SK-N-MC (cell line): ENCODE measurements at regions not wholly inside any gene's neighbourhood (a gene's known extent, or its start where the extent isn't known, plus 50 kb on each side); places are given as distances from the start of the nearest gene placed in this dataset.
A peak's percentile ranks its signal among the peaks of the same experiment; 100 is the strongest.

Source experiments
- DNase-seq: peaks from one replicate; pipeline ENCODE4 v3.0.0-alpha.2; 2011; ENCODE audit warnings: low read depth, low spot score
- H3K27ac ChIP-seq: fragments of 200-600 bp; sonication (generic); 2 replicates; pipeline ENCODE4 v1.5.1; 2016; ENCODE audit warnings: mixed run types
- H3K36me3 ChIP-seq: fragments of 200-600 bp; sonication (generic); 2 replicates; pipeline ENCODE4 v1.6.1; 2017; ENCODE audit warnings: antibody characterized with exemption, low read length, mixed read lengths; ENCODE audit not compliant: insufficient read depth
- H3K4me3 ChIP-seq: fragments of 200-600 bp; sonication (generic); 2 replicates; pipeline ENCODE4 v1.5.1; 2016
- H3K9ac ChIP-seq: fragments of 200-600 bp; sonication (generic); 2 replicates; pipeline ENCODE4 v1.8.0; 2017; ENCODE audit warnings: mixed run types, mixed read lengths; ENCODE audit not compliant: insufficient read length
- H3K9me3 ChIP-seq: fragments of 200-600 bp; sonication (generic); 2 replicates; pipeline ENCODE4 v1.6.1; 2017; ENCODE audit warnings: low read depth, mild to moderate bottlenecking, antibody characterized with exemption, low read length, moderate library complexity, mixed read lengths
- EZH2 ChIP-seq: fragments of 200-600 bp; sonication (generic); IDR thresholded peaks from one replicate; pipeline ENCODE4 v1.6.1; 2017; ENCODE audit warnings: antibody characterized with exemption
- FOXP2 ChIP-seq: optimal IDR thresholded peaks from 2 replicates; pipeline ENCODE3; 2011; ENCODE audit warnings: mild to moderate bottlenecking, moderate library complexity; ENCODE audit not compliant: insufficient read depth; ENCODE audit errors: extremely low read length, control extremely low read depth
- POLR2AphosphoS5 ChIP-seq: IDR thresholded peaks from 2 replicates; pipeline ENCODE4 v1.6.1; 2012; ENCODE audit warnings: mild to moderate bottlenecking, low read depth, low read length, borderline replicate concordance

- Histone ChIP-seq H3K27ac (peak overlapping the region; percentile 81), H3K9ac (no peak overlapping the region), H3K9me3 (no peaks in the 10 kb centered on the region), H3K36me3 (no peaks in the 10 kb centered on the region), H3K4me3 (no peak overlapping the region)
- TF ChIP-seq EZH2 = no peak
- TF ChIP-seq FOXP2 = no peak
- TF ChIP-seq POLR2AphosphoS5 = no peak
- no peak for DNase-seq
These were observed 88.6 kb upstream of the PFKP start for GRCh38 chr10:2978574-2979273.

GRCh38 chr10:2978111-2978510, 89.2 kb upstream of the PFKP start:
- no peaks in the 10 kb centered on the region for H3K9me3 ChIP-seq
- no peaks in the 10 kb centered on the region for H3K36me3 ChIP-seq
- H3K9ac ChIP-seq = no peak overlapping the region
- no peak overlapping the region for H3K4me3 ChIP-seq
- peak; percentile 62 for DNase-seq
- peak overlapping the region; percentile 81 for H3K27ac ChIP-seq
- no peak for TF ChIP-seq POLR2AphosphoS5
- TF ChIP-seq EZH2 = no peak
- TF ChIP-seq FOXP2 = no peak

GRCh38 chr10:2974503-2975207, 92.7 kb upstream of the PFKP start:
- H3K27ac ChIP-seq = peak overlapping the region; percentile 79
- no peak overlapping the region for H3K4me3 ChIP-seq
- no peaks in the 10 kb centered on the region for H3K36me3 ChIP-seq
- no peak overlapping the region for H3K9ac ChIP-seq
- H3K9me3 ChIP-seq = no peaks in the 10 kb centered on the region
- TF ChIP-seq FOXP2 = no peak
- no peak for TF ChIP-seq POLR2AphosphoS5
- no peak for TF ChIP-seq EZH2
- DNase-seq = no peak

GRCh38 chr10:2974083-2974482, 93.3 kb upstream of the PFKP start:
- Histone ChIP-seq H3K27ac (0 out of 2 replicates have a peak overlapping the region, but pooled peaks have one; percentile 79), H3K36me3 (no peaks in the 10 kb centered on the region), H3K4me3 (no peak overlapping the region), H3K9me3 (no peaks in the 10 kb centered on the region), H3K9ac (no peak overlapping the region)
- DNase-seq = no peak
- no peak for TF ChIP-seq FOXP2
- TF ChIP-seq POLR2AphosphoS5 = no peak
- TF ChIP-seq EZH2 = no peak

GRCh38 chr10:2972810-2973209, 94.5 kb upstream of the PFKP start:
- no peak for DNase-seq
- H3K36me3 ChIP-seq = no peaks in the 10 kb centered on the region
- no peak overlapping the region for H3K9ac ChIP-seq
- no peak overlapping the region for H3K27ac ChIP-seq
- TF ChIP-seq POLR2AphosphoS5 = no peak
- no peak for TF ChIP-seq EZH2
- TF ChIP-seq FOXP2 = no peak
- no peak overlapping the region for H3K4me3 ChIP-seq
- no peaks in the 10 kb centered on the region for H3K9me3 ChIP-seq

GRCh38 chr10:2972216-2972615, 95.1 kb upstream of the PFKP start:
- H3K27ac ChIP-seq = no peak overlapping the region
- TF ChIP-seq POLR2AphosphoS5 (no peak), FOXP2 (no peak), EZH2 (no peak)
- H3K36me3 ChIP-seq = no peaks in the 10 kb centered on the region
- H3K9me3 ChIP-seq = no peaks in the 10 kb centered on the region
- no peak for DNase-seq
- no peak overlapping the region for H3K4me3 ChIP-seq
- H3K9ac ChIP-seq = no peak overlapping the region

GRCh38 chr10:2970190-2970823, 97.0 kb upstream of the PFKP start:
- H3K9ac ChIP-seq = no peak overlapping the region

GRCh38 chr10:2968401-2969058, 98.8 kb upstream of the PFKP start:
- Histone ChIP-seq H3K4me3 (no peak overlapping the region), H3K9me3 (no peaks in the 10 kb centered on the region), H3K9ac (no peak overlapping the region), H3K36me3 (no peaks in the 10 kb centered on the region), H3K27ac (no peak overlapping the region)
- no peak for DNase-seq
- TF ChIP-seq EZH2 = no peak
- no peak for TF ChIP-seq POLR2AphosphoS5
- no peak for TF ChIP-seq FOXP2

More at GRCh38 chr10:2970190-2970823, 97.0 kb upstream of the PFKP start:
- Histone ChIP-seq H3K4me3 (no peak overlapping the region), H3K9me3 (no peaks in the 10 kb centered on the region), H3K27ac (no peak overlapping the region), H3K36me3 (no peaks in the 10 kb centered on the region)
- TF ChIP-seq POLR2AphosphoS5 (no peak), EZH2 (no peak), FOXP2 (no peak)
- DNase-seq = no peak
